ENCODE measurements at regions not wholly inside any gene's neighbourhood (a gene's known extent, or its start where the extent isn't known, plus 50 kb on each side); places are given as distances from the start of the nearest gene placed in this dataset.

- TF ChIP-seq EZH2 (IDR thresholded peaks at IDR 0.05; ENCODE audit: insufficient read depth, poor library complexity, severe bottlenecking) (no peak), EZH2phosphoT487 (IDR thresholded peaks at IDR 0.05; ENCODE audit: insufficient read depth, low read depth) (no peak)
These were observed 112.9 kb upstream of the PEG3 start for GRCh38 chr19:56953470-56953869.

Data from GM23248 (cell line).